HFF-Myc (cell line): ENCODE measurements at regions not wholly inside any gene's neighbourhood (a gene's known extent, or its start where the extent isn't known, plus 50 kb on each side); places are given as distances from the start of the nearest gene placed in this dataset.

ENCODE experiments used
- DNase-seq: peaks from one replicate; pipeline ENCODE4 v3.0.0-alpha.2; 2011; ENCODE audit warnings: low read depth; ENCODE audit errors: extremely low read depth
- H3K4me3 ChIP-seq: replicated peaks from 2 replicates; pipeline ENCODE4 v1.5.1; 2011; ENCODE audit warnings: low read depth, mild to moderate bottlenecking, control low read depth, low read length
- TF ChIP-seq, protein P1 (sequence below): IDR thresholded peaks from 2 replicates; pipeline ENCODE4 v1.5.1; 2012; ENCODE audit warnings: mild to moderate bottlenecking, low read depth, low read length, control low read depth; ENCODE audit errors: missing control alignments

DNA sequence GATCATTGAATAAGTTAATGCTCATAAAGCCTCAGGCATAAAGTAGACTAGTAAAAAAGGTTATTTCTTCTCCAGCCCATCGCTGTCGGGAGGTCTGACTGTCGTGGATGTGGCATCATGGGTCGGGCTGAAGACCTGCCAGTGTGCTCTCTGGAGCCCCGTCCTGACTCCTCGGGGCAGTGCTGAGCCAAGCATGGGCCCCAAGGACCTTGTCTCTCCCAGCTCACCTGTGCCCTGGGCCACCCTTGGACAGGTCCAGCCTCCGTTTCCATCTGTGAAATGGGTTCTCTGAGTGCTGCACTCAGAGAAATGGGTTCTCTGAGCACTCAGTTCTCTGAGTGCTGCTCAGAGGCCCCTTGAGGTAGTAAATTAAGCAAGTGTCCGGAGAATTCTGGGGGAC, 269.0 kb downstream of the GADD45G start:
- no peak for DNase-seq
- TF ChIP-seq, protein P1, sequence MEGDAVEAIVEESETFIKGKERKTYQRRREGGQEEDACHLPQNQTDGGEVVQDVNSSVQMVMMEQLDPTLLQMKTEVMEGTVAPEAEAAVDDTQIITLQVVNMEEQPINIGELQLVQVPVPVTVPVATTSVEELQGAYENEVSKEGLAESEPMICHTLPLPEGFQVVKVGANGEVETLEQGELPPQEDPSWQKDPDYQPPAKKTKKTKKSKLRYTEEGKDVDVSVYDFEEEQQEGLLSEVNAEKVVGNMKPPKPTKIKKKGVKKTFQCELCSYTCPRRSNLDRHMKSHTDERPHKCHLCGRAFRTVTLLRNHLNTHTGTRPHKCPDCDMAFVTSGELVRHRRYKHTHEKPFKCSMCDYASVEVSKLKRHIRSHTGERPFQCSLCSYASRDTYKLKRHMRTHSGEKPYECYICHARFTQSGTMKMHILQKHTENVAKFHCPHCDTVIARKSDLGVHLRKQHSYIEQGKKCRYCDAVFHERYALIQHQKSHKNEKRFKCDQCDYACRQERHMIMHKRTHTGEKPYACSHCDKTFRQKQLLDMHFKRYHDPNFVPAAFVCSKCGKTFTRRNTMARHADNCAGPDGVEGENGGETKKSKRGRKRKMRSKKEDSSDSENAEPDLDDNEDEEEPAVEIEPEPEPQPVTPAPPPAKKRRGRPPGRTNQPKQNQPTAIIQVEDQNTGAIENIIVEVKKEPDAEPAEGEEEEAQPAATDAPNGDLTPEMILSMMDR: no peak
- no peak overlapping the region for H3K4me3 ChIP-seq

DNA sequence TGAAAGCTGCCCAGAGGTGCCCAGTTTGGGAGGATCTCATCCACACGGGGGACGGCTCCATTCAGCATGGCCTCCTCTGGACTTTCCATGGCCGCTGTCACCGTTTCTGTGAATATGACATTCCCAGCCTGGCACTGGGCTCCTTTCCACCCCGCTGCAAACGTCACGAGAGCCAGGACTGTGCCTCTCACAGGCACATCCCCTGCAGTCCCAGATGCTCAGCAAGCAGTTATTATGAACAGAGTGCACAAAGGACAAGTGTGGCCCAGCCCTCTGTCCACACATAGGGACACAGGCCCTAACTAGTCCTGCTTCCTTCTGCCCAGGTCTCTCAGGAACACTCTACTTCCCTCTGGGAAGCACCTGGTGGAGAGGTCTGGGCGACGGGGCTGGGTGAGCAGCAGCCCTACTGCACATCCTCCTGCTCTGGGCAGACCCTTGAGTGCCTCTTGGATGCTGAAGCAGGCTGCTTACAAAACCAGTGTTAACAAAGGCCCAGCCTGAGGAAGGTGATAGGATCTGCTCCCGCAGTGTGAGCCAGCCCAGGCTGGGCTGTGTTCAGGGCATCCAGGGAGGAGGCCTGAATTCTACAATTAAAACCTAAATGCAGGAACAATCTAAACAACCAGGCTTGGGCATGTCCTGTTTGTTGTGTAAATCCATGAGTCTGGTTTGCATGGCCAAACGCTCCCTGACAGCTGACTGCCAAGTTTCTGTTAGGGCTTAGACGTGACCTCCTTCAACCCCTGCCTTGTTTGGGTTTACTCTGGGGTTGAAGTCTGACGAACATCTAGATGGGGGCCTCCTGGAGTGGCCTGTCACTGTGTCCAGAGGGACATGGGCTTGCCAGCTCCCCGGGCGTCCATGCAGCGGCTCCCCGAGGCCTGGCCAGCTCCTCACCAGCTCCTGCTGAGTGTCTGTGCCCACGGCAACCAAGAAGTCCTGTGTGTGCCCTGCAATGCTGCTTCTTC, 269.8 kb downstream of the GADD45G start:
- DNase-seq: no peak
- no peak overlapping the region for H3K4me3 ChIP-seq
- TF ChIP-seq, protein P1: no peak

DNA sequence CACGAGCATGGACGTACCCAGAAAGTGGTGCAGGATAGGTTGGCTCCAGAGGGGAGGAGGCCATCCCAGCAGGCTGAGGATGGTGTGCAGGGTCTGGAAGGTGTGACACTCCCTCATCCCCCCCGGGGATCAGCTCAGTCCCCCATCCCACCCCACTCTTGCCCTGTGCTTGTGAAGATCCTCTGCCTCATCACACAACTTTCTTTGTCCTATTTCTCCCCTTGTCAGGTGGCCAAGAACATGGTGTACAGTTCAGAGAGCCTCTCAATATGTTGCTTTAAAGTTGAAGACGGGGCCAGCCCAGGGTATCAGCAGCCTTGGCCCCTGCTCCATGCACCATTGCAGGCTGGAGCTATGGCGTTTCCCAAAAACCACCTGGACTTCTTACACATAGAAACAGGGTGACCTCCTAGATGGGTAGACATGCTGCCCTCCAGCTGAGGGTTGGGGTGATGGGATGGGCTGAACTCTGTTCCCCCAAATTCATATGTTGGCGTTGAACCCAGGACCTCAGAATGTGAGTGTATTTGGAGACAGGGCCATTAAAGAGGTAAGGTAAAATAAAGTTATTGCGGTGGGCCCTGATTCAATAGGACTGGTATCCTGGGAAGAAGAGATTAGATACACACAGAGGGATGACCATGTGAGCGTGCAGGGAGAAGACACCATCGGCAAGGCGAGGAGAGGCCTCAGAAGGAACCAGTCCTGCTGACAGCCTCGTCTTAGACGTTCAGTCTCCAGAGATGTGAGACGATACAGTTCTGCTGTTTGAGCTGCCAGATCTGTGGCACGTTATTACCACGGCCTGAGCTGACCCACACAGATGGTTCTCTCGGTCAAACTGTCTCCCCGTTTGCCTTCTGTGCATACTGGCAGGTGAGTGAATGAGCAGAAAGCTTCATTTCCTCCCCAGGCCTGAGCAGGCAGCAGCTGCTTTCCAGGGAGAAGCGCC, 272.5 kb downstream of the GADD45G start:
- DNase-seq: no peak
- H3K4me3 ChIP-seq: no peak overlapping the region
- TF ChIP-seq, protein P1: no peak

DNA sequence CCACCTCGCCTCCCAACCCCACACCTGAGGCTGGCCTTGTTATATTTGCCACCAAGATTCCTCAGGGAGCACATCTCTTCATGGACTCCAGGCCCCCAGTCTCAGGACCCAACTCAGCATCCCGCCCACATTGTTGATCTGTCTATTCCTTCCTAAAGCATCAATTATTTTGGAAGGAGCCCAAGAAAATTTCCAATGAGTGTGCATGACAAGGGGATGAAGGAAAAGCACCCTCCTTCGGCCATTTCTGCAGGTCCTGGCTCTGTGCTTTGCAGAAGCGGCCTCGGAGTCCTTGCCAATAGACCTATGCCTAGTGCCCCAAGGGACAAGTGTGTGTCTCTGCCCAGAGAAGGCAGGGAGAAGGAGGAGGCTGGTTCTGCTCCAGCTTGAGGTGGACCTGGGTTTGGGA, 273.2 kb downstream of the GADD45G start:
- H3K4me3 ChIP-seq: no peak overlapping the region
- DNase-seq: no peak
- TF ChIP-seq, protein P1: no peak

DNA sequence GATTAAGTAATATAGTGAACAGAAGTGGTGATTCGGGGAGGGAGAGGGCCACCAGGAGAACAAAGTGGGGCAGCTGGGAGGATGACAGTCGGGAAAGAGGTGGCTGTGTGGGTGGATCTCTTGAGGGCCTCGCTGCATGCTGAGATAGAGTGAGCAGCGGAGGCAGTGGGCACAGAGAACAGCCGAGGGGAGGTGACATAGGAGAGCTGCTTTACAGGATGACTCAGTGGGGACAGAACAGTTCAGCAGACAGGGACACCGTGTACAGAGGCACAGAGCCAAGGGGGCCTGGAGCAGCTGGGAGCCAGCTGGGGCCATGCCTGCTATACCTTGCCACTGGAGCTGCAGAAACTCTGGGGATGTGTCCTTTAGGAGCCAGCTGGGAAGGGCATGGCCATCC, 273.9 kb downstream of the GADD45G start:
- DNase-seq: no peak
- TF ChIP-seq, protein P1: no peak
- H3K4me3 ChIP-seq: no peak overlapping the region

DNA sequence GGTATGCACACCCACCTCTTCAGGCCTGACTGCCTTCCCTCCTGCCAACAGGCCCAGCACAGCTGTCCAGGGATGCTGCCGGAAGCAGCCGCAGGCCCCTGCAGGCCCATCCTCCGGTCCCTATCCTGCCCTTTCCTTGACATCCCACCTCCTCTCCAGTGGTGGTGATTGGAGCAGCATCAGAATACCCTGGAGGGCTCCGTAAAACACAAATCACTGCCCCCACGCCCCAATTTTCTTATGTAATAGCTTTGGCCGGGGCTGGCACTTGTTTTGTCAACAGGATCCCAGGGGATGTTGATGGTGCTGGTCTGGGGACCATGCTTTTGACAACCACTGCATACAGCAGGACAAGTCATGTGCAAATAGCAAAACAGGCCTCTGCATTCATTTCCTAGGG, 274.5 kb downstream of the GADD45G start:
- no peak for DNase-seq
- no peak overlapping the region for H3K4me3 ChIP-seq
- TF ChIP-seq, protein P1: no peak
